K562 (cell line): ENCODE measurements at regions not wholly inside any gene's neighbourhood (a gene's known extent, or its start where the extent isn't known, plus 50 kb on each side); places are given as distances from the start of the nearest gene placed in this dataset.

ENCODE experiments used
- ATAC-seq: fragments of 200-7000 bp; cut with Tn5 transposase; 3 replicates; pipeline ENCODE4 v1.9.1; 2020; ENCODE audit warnings: moderate library complexity
- BruUV-seq: library from RNA; stranded (reverse); fragments of 400-500 nt; replicated peaks from 2 replicates; lab custom pipeline; 2021; lab: Mats Ljungman, UMichigan
- CTCF ChIA-PET: fragments of 300-600 bp; formaldehyde crosslinking; extraction: SDS; loops from one replicate; lab custom pipeline; 2021; ENCODE audit warnings: low intra/inter-chr PET ratio; lab: Yijun Ruan, JAX
- POLR2A ChIA-PET: fragments of 300-600, 350-650 bp; sonication (Branson Sonifier 250); formaldehyde crosslinking; extraction: SDS; loops from one replicate; lab custom pipeline; 2021; ENCODE audit warnings: antibody characterized with exemption, inconsistent platforms; lab: Yijun Ruan, JAX
- DNase-seq, 4 experiments: peaks; one replicate each; pipeline versions ENCODE4 v3.0.0 to v3.0.0-alpha.2; 2011 to 2018; ENCODE audit warnings: low spot score in 3 of 4, mixed read lengths in 3 of 4; ENCODE audit errors: extremely low read depth in 1 of 4
- FAIRE-seq: peaks from 2 replicates; lab custom pipeline; 2011; peaks lifted over from hg19 to GRCh38; lab: Jason Lieb, UNC
- H2AFZ ChIP-seq: 2 replicates; pipeline ENCODE4 v1.6.0; 2011; ENCODE audit warnings: low read depth, low read length, control low read depth, inconsistent platforms
- H3K27ac ChIP-seq: fragments of 200-600 bp; 3 replicates; pipeline ENCODE4 v1.8.0; 2011; ENCODE audit warnings: low read depth, mild to moderate bottlenecking, control low read depth, inconsistent platforms, low read length, moderate library complexity, mixed read lengths; ENCODE audit errors: extremely low read depth
- H3K27me3 ChIP-seq, 2 experiments: fragments of 300-600 bp in 1 of 2; 2 replicates in 1 of 2; 3 replicates in 1 of 2; pipeline versions ENCODE4 v1.6.0 to v1.8.0; 2011; ENCODE audit warnings: inconsistent platforms in 2 of 2, low read length in 2 of 2, mild to moderate bottlenecking in 1 of 2, mixed read lengths in 1 of 2, moderate library complexity in 1 of 2; ENCODE audit not compliant: control insufficient read depth in 2 of 2, insufficient read depth in 2 of 2
- H3K36me3 ChIP-seq: fragments of 300-600 bp; 3 replicates; pipeline ENCODE4 v1.8.0; 2011; ENCODE audit warnings: mild to moderate bottlenecking, low read length, inconsistent platforms; ENCODE audit not compliant: control insufficient read depth, insufficient read depth
- H3K4me1 ChIP-seq, 2 experiments: fragments of 200-600 bp in 1 of 2; replicated peaks in 1 of 2; 2 replicates in 1 of 2; 3 replicates in 1 of 2; pipeline versions ENCODE4 v1.5.1 to v1.8.0; 2011; ENCODE audit warnings: inconsistent platforms in 2 of 2, low read length in 2 of 2, mild to moderate bottlenecking in 1 of 2, mixed read lengths in 1 of 2, moderate library complexity in 1 of 2; ENCODE audit not compliant: control insufficient read depth in 2 of 2, insufficient read depth in 2 of 2
- H3K4me2 ChIP-seq: 2 replicates; pipeline ENCODE4 v1.6.1; 2011; ENCODE audit warnings: low read length, control low read depth, inconsistent platforms, mixed read lengths; ENCODE audit not compliant: insufficient read depth
- H3K4me3 ChIP-seq: fragments of 200-600 bp; sonication (generic), shearing (Covaris generic); 2 replicates; pipeline ENCODE4 v1.5.1; 2016; ENCODE audit warnings: control low read depth, inconsistent platforms
- H3K79me2 ChIP-seq: fragments of 200-600 bp; 3 replicates; pipeline ENCODE4 v1.8.0; 2011; ENCODE audit warnings: low read length, inconsistent platforms; ENCODE audit not compliant: control insufficient read depth, insufficient read depth
- H3K9ac ChIP-seq, 2 experiments: 2 replicates each; pipeline versions ENCODE4 v1.6.0 to v1.6.1; 2011; ENCODE audit warnings: low read depth in 2 of 2, low read length in 2 of 2, control low read depth in 1 of 2, inconsistent platforms in 1 of 2, mild to moderate bottlenecking in 1 of 2, mixed read lengths in 1 of 2; ENCODE audit not compliant: insufficient read depth in 1 of 2
- H3K9me1 ChIP-seq: one replicate; pipeline ENCODE4 v1.6.0; 2011; ENCODE audit warnings: inconsistent platforms, mild to moderate bottlenecking, low read length, moderate library complexity; ENCODE audit not compliant: control insufficient read depth, insufficient read depth
- H3K9me3 ChIP-seq: replicated peaks from 2 replicates; pipeline ENCODE4 v1.5.1; 2011; ENCODE audit warnings: low read depth, low read length, inconsistent platforms; ENCODE audit not compliant: control insufficient read depth, insufficient read depth
- H4K20me1 ChIP-seq: replicated peaks from 2 replicates; pipeline ENCODE4 v1.6.1; 2011; ENCODE audit warnings: low read length, inconsistent platforms, mixed read lengths; ENCODE audit not compliant: control insufficient read depth, insufficient read depth
- CBFA2T2 ChIP-seq: fragments of 450-650 bp; conservative IDR thresholded peaks from 2 replicates; pipeline ENCODE4 v1.6.1; 2017; ENCODE audit warnings: mild to moderate bottlenecking
- ELF1 ChIP-seq: fragments of 200-800 bp; sonication (Bioruptor generic); IDR thresholded peaks from 2 replicates; pipeline ENCODE4 v1.6.1; 2016; ENCODE audit warnings: missing genetic modification characterization, missing compliant biosample characterization
- FOS ChIP-seq: IDR thresholded peaks from 3 replicates; pipeline ENCODE4 v1.6.1; 2011; ENCODE audit not compliant: insufficient read length; ENCODE audit errors: extremely low read depth
- GATA2 ChIP-seq: sonication (generic); formaldehyde crosslinking; IDR thresholded peaks from 2 replicates; pipeline ENCODE4 v1.4.0; 2020; ENCODE audit warnings: mild to moderate bottlenecking, missing genetic modification reagents
- GMEB1 ChIP-seq: fragments of 250-450 bp; sonication (Bioruptor Pico); IDR thresholded peaks from 2 replicates; pipeline ENCODE4 v1.4.0; 2020; ENCODE audit warnings: mild to moderate bottlenecking
- L3MBTL2 ChIP-seq: fragments of 450-650 bp; IDR thresholded peaks from 2 replicates; pipeline ENCODE4 v1.6.1; 2016; ENCODE audit warnings: mild to moderate bottlenecking, moderate library complexity
- MTA3 ChIP-seq: fragments of 450-650 bp; formaldehyde crosslinking; IDR thresholded peaks from 2 replicates; pipeline ENCODE4 v1.6.1; 2017; ENCODE audit warnings: mild to moderate bottlenecking, borderline replicate concordance
- NFYB ChIP-seq: IDR thresholded peaks from 2 replicates; pipeline ENCODE4 v1.6.1; 2011; ENCODE audit warnings: mild to moderate bottlenecking, moderate library complexity; ENCODE audit not compliant: insufficient read length; ENCODE audit errors: extremely low read depth
- RAD51 ChIP-seq: fragments of 450-650 bp; IDR thresholded peaks from 2 replicates; pipeline ENCODE4 v1.7.1; 2016; ENCODE audit warnings: low read depth, mild to moderate bottlenecking, borderline replicate concordance
- YBX1 ChIP-seq: fragments of 450-650 bp; IDR thresholded peaks from 2 replicates; pipeline ENCODE4 v1.7.1; 2016; ENCODE audit warnings: mild to moderate bottlenecking
- WGBS: fragments of 100-300 bp; shearing (Covaris generic); methylation state at CpG from one replicate; pipeline ENCODE4 v1.1.6; 2016; ENCODE audit warnings: low coverage, mixed read lengths; ENCODE audit not compliant: insufficient coverage; ENCODE audit errors: missing lambda C conversion rate; 5-methylcytosine and 5-hydroxymethylcytosine counted together
- in situ Hi-C: fragments of 300-500 bp; cut with MboI; formaldehyde crosslinking; loops from 4 replicates; pipeline ENCODE4 v1.15.0; 2018; ENCODE audit warnings: inconsistent platforms, mixed read lengths
- intact Hi-C: fragments of 100-400 bp; cut with micrococcal nuclease; formaldehyde crosslinking; loops from 2 replicates; pipeline ENCODE4 v1.14.2; 2022
- TF ChIP-seq, protein P1 (sequence below), 2 experiments: fragments of 450-650 bp; conservative IDR thresholded peaks; 2 replicates each; pipeline ENCODE4 v1.6.1; 2017; ENCODE audit warnings: mild to moderate bottlenecking in 2 of 2, moderate library complexity in 2 of 2
- TF ChIP-seq, protein P2 (sequence below): sonication (generic); formaldehyde crosslinking; IDR thresholded peaks from 2 replicates; pipeline ENCODE4 v1.9.0; 2022; ENCODE audit warnings: mild to moderate bottlenecking, missing genetic modification reagents
- TF ChIP-seq, protein P3 (sequence below): fragments of 450-650 bp; formaldehyde crosslinking; IDR thresholded peaks from 2 replicates; pipeline ENCODE4 v1.4.0; 2020; ENCODE audit warnings: mild to moderate bottlenecking

GRCh38 chr1:29864431-29865022 lies 628.2 kb downstream of the PTPRU start (continued):
- TF ChIP-seq NFYB, result peak; percentile 62
- TF ChIP-seq, protein P1, sequence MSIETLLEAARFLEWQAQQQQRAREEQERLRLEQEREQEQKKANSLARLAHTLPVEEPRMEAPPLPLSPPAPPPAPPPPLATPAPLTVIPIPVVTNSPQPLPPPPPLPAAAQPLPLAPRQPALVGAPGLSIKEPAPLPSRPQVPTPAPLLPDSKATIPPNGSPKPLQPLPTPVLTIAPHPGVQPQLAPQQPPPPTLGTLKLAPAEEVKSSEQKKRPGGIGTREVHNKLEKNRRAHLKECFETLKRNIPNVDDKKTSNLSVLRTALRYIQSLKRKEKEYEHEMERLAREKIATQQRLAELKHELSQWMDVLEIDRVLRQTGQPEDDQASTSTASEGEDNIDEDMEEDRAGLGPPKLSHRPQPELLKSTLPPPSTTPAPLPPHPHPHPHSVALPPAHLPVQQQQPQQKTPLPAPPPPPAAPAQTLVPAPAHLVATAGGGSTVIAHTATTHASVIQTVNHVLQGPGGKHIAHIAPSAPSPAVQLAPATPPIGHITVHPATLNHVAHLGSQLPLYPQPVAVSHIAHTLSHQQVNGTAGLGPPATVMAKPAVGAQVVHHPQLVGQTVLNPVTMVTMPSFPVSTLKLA (conservative IDR thresholded peaks at IDR 0.05), result no peak
- 0 out of 2 replicates have a peak, but pooled peaks have one; percentile 36 for TF ChIP-seq ELF1 (tag)
- TF ChIP-seq L3MBTL2, result peak; percentile 21; the same call in 1 of the 2 replicates
- TF ChIP-seq MTA3, result no peak
- TF ChIP-seq CBFA2T2, result peak; percentile 26; the same call in 1 of the 2 replicates
- TF ChIP-seq, protein P2, sequence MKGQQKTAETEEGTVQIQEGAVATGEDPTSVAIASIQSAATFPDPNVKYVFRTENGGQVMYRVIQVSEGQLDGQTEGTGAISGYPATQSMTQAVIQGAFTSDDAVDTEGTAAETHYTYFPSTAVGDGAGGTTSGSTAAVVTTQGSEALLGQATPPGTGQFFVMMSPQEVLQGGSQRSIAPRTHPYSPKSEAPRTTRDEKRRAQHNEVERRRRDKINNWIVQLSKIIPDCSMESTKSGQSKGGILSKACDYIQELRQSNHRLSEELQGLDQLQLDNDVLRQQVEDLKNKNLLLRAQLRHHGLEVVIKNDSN (CRISPR knock-in tag), result peak; percentile 50; the same call in 1 of the 2 replicates
- peak; percentile 83 for TF ChIP-seq RAD51
- peak; percentile 13 for TF ChIP-seq FOS
- TF ChIP-seq, all 486 proteins: peak for 11

DNA sequence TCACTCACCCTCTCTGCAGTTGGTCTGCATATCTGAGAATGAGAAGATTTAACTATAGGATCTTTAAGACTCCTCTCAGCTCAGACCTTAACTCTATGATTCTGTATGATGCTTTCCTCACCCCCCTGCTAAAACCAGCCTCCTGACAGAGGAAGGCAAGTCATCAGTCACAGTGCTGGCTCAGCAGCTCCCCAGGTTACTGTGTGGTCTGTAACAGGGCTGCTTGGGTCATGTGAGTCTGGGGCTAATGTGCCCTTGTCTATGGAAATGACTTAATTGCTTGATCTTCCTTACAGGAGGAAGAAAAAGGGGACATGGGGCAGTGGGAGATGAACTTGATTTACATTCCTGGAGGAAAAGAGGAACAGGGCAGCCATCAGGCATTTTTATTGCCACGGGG lies 625.6 kb downstream of the PTPRU start:
- intact Hi-C loops, result no loop called here
- ChIA-PET POLR2A (no interaction called here), CTCF (no interaction called here)
- Histone ChIP-seq H3K79me2 (no peaks in the 10 kb centered on the region), H4K20me1 (no peaks in the 10 kb centered on the region), H3K4me2 (no peak overlapping the region), H3K9ac (no peak overlapping the region), H3K9me1 (no peaks in the 10 kb centered on the region), H3K9me3 (no peaks in the 10 kb centered on the region; the same call in 1 of the 2 replicates), H3K27me3 (no peaks in the 10 kb centered on the region; a peak in 1 of 5 replicates), H3K36me3 (no peaks in the 10 kb centered on the region), H2AFZ (no peak overlapping the region), H3K4me1 (no peaks in the 10 kb centered on the region), H3K4me3 (no peak overlapping the region), H3K27ac (no peak overlapping the region)
- FAIRE-seq, result no peak
- WGBS, result 9% methylated on average over 1 of the region's 1 CpG
- TF ChIP-seq YBX1 (no peak), GATA2 (CRISPR knock-in tag) (no peak), GMEB1 (CRISPR knock-in tag) (no peak)
- TF ChIP-seq, protein P3, sequence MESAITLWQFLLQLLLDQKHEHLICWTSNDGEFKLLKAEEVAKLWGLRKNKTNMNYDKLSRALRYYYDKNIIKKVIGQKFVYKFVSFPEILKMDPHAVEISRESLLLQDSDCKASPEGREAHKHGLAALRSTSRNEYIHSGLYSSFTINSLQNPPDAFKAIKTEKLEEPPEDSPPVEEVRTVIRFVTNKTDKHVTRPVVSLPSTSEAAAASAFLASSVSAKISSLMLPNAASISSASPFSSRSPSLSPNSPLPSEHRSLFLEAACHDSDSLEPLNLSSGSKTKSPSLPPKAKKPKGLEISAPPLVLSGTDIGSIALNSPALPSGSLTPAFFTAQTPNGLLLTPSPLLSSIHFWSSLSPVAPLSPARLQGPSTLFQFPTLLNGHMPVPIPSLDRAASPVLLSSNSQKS, result no peak
- in situ Hi-C loops, result no loop called here
- ATAC-seq, result no peak
- DNase-seq, result no peak
- BruUV-seq, result no TSS peak
